ENCODE measurements at regions not wholly inside any gene's neighbourhood (a gene's known extent, or its start where the extent isn't known, plus 50 kb on each side); places are given as distances from the start of the nearest gene placed in this dataset.
A peak's percentile ranks its signal among the peaks of the same experiment; 100 is the strongest.

DNA sequence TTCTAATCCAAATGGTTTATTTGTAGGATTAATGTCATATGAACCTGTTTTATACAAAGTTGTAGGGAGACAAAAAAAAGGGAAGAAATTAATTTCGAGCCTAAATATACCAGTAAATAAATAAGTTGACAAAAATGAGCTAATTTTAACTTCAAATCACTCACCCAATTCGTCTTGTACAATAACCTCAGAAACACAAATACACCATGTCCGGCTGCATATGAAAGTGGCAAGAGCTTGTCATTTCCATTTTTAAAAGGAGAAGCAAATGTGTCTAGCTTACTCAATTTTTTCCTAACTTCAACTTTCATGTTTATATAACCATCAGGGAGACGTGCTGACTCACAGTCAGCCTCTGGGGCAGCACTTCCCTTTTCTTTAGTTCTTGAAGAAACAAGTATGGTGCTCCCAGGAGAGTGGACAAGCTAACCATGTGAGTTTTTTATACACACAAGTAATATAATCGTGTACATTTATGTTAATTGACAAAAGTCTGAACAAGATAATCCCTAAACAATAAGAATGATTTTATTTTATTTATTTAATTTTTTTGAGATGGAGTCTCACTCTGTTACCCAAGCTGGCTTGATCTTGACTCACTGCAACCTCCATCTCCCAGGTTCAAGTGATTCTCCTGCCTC lies 55.5 kb upstream of the SGK1 start:
- peak; percentile 80 for DNase-seq
- H3K27ac ChIP-seq, result peak overlapping the region; percentile 91
- H3K27me3 ChIP-seq (replicated peaks), result no peaks in the 10 kb centered on the region
- no peak overlapping the region for H3K4me3 ChIP-seq (ENCODE audit: low read depth, low read length)
- TF ChIP-seq, protein P1, sequence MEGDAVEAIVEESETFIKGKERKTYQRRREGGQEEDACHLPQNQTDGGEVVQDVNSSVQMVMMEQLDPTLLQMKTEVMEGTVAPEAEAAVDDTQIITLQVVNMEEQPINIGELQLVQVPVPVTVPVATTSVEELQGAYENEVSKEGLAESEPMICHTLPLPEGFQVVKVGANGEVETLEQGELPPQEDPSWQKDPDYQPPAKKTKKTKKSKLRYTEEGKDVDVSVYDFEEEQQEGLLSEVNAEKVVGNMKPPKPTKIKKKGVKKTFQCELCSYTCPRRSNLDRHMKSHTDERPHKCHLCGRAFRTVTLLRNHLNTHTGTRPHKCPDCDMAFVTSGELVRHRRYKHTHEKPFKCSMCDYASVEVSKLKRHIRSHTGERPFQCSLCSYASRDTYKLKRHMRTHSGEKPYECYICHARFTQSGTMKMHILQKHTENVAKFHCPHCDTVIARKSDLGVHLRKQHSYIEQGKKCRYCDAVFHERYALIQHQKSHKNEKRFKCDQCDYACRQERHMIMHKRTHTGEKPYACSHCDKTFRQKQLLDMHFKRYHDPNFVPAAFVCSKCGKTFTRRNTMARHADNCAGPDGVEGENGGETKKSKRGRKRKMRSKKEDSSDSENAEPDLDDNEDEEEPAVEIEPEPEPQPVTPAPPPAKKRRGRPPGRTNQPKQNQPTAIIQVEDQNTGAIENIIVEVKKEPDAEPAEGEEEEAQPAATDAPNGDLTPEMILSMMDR (IDR thresholded peaks at IDR 0.05; ENCODE audit: low read depth, low read length, missing control alignments), result no peak
- H3K36me3 ChIP-seq (replicated peaks), result no peaks in the 10 kb centered on the region
- in situ Hi-C loops (cut with HindIII; ENCODE audit: low pct_ligation_motif_present, low sequenced_read_pairs), result no loop called here

DNA sequence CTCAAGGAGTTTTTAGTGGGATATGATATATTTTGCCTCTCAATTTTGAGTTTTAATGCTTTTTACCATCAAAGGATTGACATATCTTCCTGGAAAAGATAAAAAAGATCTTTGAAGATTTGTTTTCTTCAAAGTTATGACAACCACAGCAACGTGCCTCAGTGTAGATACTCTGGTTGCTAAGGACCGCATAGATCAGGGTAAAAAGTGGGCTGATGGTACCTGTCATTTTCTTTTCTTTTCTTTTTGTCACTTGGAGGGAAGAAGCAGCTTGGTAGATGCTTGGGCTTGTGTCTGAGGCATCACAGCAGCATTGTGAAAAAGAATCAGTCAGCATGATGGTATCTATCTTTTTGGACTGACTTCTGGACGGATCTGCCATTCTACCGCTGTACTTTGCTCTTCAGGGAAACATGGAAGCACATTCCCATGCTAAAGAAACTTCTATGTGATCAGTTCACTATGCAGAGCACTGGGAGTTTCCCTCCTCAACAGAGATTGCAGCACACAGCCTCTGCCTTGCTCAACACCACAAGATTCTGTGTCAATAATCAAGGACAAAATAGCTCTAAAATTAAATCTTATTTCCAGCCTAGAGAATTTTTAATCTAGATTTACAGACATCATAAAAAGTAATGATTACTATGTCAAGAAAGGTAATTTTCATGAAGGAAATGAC lies 54.8 kb upstream of the SGK1 start:
- no peak overlapping the region for H3K4me3 ChIP-seq (ENCODE audit: low read depth, low read length)
- in situ Hi-C loops (cut with HindIII; ENCODE audit: low pct_ligation_motif_present, low sequenced_read_pairs), result no loop called here
- H3K27me3 ChIP-seq (replicated peaks), result no peaks in the 10 kb centered on the region
- no peaks in the 10 kb centered on the region for H3K36me3 ChIP-seq (replicated peaks)
- peak; percentile 66 for DNase-seq
- H3K27ac ChIP-seq, result peak overlapping the region; percentile 91
- TF ChIP-seq, protein P1 (IDR thresholded peaks at IDR 0.05; ENCODE audit: low read depth, low read length, missing control alignments), result no peak

DNA sequence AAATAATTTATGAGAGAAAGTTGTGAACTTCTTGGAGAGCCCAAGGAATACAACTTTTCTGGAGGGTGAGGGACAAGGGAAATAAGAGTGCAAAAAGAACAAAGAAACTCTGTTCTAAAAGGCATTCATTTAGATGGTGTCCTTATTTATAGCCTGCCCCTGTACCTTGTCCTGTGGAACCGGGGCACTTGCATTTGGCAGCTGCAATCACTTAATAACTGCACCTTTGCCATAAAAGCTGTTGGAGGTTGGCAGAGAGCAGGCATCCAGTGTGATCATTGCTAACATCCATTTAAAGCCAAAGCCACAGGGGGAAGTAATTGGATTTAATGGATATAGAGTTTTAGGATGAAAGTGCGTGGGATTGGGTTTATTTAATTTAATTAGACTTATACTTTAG lies 50.8 kb upstream of the SGK1 start:
- Histone ChIP-seq H3K4me3 (ENCODE audit: low read depth, low read length) (no peak overlapping the region), H3K27me3 (replicated peaks) (no peaks in the 10 kb centered on the region), H3K36me3 (replicated peaks) (no peaks in the 10 kb centered on the region), H3K27ac (no peak overlapping the region)
- no peak for DNase-seq
- TF ChIP-seq, protein P1 (IDR thresholded peaks at IDR 0.05; ENCODE audit: low read depth, low read length, missing control alignments), result no peak
- in situ Hi-C loops (cut with HindIII; ENCODE audit: low pct_ligation_motif_present, low sequenced_read_pairs), result no loop called here
